ENCODE measurements at regions not wholly inside any gene's neighbourhood (a gene's known extent, or its start where the extent isn't known, plus 50 kb on each side); places are given as distances from the start of the nearest gene placed in this dataset.
A peak's percentile ranks its signal among the peaks of the same experiment; 100 is the strongest.

GRCh38 chr9:119963258-119963797 is 594.1 kb upstream of the BRINP1 start:
- H3K27me3 ChIP-seq (ENCODE audit: control insufficient read depth in 2 of 2, insufficient read depth in 2 of 2, low read length in 2 of 2) = no peaks in the 10 kb centered on the region
- H4K20me1 ChIP-seq (ENCODE audit: insufficient read depth, low read length) = no peaks in the 10 kb centered on the region
- 36% methylated on average over 3 of the region's 4 CpGs for WGBS (ENCODE audit: insufficient coverage)
- H3K4me2 ChIP-seq (replicated peaks; ENCODE audit: extremely low read depth, low read length, poor library complexity, severe bottlenecking) = no peak overlapping the region
- DNase-seq = no peak
- H3K36me3 ChIP-seq (replicated peaks in 1 of 2; ENCODE audit: control insufficient read depth in 1 of 2, insufficient read depth in 2 of 2, low read length in 2 of 2) = no peaks in the 10 kb centered on the region
- H3K27ac ChIP-seq (ENCODE audit: low read depth in 1 of 2, low read length in 2 of 2) = no peak overlapping the region
- no peak overlapping the region for H3K4me3 ChIP-seq (replicated peaks in 1 of 3; ENCODE audit: low read depth in 2 of 3, low read length in 3 of 3)
- intact Hi-C loops (cut with micrococcal nuclease) = loop anchor here (5.0 to 10.0 kb wide), 2 partner anchors 501 to 514 kb away; no protein-coding TSS in a partner anchor
- no peak overlapping the region for H3K4me3 Mint-ChIP-seq
- H3K9me3 Mint-ChIP-seq = no peaks in the 10 kb centered on the region
- no peak overlapping the region for H3K9ac ChIP-seq (ENCODE audit: insufficient read depth, low read length, poor library complexity, severe bottlenecking)
- no peaks in the 10 kb centered on the region for H3K4me1 ChIP-seq (ENCODE audit: control insufficient read depth in 1 of 2, insufficient read depth in 2 of 2, low read length in 2 of 2)
- H3K27me3 Mint-ChIP-seq (ENCODE audit: low read depth in 3 of 3) = peaks cover 0 to 15% (median 3%) of the 10 kb centered on the region in 3 donors
- peaks cover 2% of the 10 kb centered on the region for H3K4me1 Mint-ChIP-seq
- TF ChIP-seq, protein P1, sequence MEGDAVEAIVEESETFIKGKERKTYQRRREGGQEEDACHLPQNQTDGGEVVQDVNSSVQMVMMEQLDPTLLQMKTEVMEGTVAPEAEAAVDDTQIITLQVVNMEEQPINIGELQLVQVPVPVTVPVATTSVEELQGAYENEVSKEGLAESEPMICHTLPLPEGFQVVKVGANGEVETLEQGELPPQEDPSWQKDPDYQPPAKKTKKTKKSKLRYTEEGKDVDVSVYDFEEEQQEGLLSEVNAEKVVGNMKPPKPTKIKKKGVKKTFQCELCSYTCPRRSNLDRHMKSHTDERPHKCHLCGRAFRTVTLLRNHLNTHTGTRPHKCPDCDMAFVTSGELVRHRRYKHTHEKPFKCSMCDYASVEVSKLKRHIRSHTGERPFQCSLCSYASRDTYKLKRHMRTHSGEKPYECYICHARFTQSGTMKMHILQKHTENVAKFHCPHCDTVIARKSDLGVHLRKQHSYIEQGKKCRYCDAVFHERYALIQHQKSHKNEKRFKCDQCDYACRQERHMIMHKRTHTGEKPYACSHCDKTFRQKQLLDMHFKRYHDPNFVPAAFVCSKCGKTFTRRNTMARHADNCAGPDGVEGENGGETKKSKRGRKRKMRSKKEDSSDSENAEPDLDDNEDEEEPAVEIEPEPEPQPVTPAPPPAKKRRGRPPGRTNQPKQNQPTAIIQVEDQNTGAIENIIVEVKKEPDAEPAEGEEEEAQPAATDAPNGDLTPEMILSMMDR (IDR thresholded peaks at IDR 0.05) = no peak
- peak overlapping the region in 1 of 7 donors; percentile 37 for H3K27ac Mint-ChIP-seq
- no peaks in the 10 kb centered on the region for H3K9me3 ChIP-seq (replicated peaks in 1 of 2; ENCODE audit: control insufficient read depth in 1 of 2, insufficient read depth in 1 of 2, low read length in 2 of 2)
- no peaks in the 10 kb centered on the region for H3K79me2 ChIP-seq (ENCODE audit: insufficient read depth, low read length)
- H2AFZ ChIP-seq (ENCODE audit: insufficient read depth, low read depth, low read length, poor library complexity, severe bottlenecking) = no peak overlapping the region
- H3K36me3 Mint-ChIP-seq = no peaks in the 10 kb centered on the region

- Histone ChIP-seq H3K79me2 (ENCODE audit: insufficient read depth, low read length) (no peaks in the 10 kb centered on the region), H3K9ac (ENCODE audit: insufficient read depth, low read length, poor library complexity, severe bottlenecking) (no peak overlapping the region), H3K27me3 (ENCODE audit: control insufficient read depth in 2 of 2, insufficient read depth in 2 of 2, low read length in 2 of 2) (no peaks in the 10 kb centered on the region), H3K36me3 (replicated peaks in 1 of 2; ENCODE audit: control insufficient read depth in 1 of 2, insufficient read depth in 2 of 2, low read length in 2 of 2) (no peaks in the 10 kb centered on the region), H3K4me3 (replicated peaks in 1 of 3; ENCODE audit: low read depth in 2 of 3, low read length in 3 of 3) (no peak overlapping the region), H2AFZ (ENCODE audit: insufficient read depth, low read depth, low read length, poor library complexity, severe bottlenecking) (no peak overlapping the region), H4K20me1 (ENCODE audit: insufficient read depth, low read length) (no peaks in the 10 kb centered on the region), H3K9me3 (replicated peaks in 1 of 2; ENCODE audit: control insufficient read depth in 1 of 2, insufficient read depth in 1 of 2, low read length in 2 of 2) (no peaks in the 10 kb centered on the region), H3K27ac (ENCODE audit: low read depth in 1 of 2, low read length in 2 of 2) (no peak overlapping the region), H3K4me1 (ENCODE audit: control insufficient read depth in 1 of 2, insufficient read depth in 2 of 2, low read length in 2 of 2) (no peaks in the 10 kb centered on the region), H3K4me2 (replicated peaks; ENCODE audit: extremely low read depth, low read length, poor library complexity, severe bottlenecking) (no peak overlapping the region)
- Mint-ChIP-seq H3K27me3 (ENCODE audit: low read depth in 3 of 3) (peaks cover 1 to 16% (median 3%) of the 10 kb centered on the region in 3 donors), H3K27ac (no peak overlapping the region), H3K9me3 (no peaks in the 10 kb centered on the region), H3K4me1 (peaks cover 2% of the 10 kb centered on the region), H3K36me3 (no peaks in the 10 kb centered on the region), H3K4me3 (no peak overlapping the region)
- 26% methylated on average over 5 of the region's 19 CpGs for WGBS (ENCODE audit: insufficient coverage)
- intact Hi-C loops (cut with micrococcal nuclease) = loop anchor here (5.0 to 10.0 kb wide), 2 partner anchors 503 to 515 kb away; no protein-coding TSS in a partner anchor
- DNase-seq = peak in 1 of 3 donors; percentile 8
- TF ChIP-seq, protein P1 (IDR thresholded peaks at IDR 0.05) = peak; percentile 66
Measured at GRCh38 chr9:119961774-119962424, 592.7 kb upstream of the BRINP1 start.

All from CD14-positive monocyte (primary cell).